Keratinocyte (primary cell): ENCODE measurements at regions not wholly inside any gene's neighbourhood (a gene's known extent, or its start where the extent isn't known, plus 50 kb on each side); places are given as distances from the start of the nearest gene placed in this dataset.

Experiments
- DNase-seq: peaks from one replicate; pipeline ENCODE4 v3.0.0-alpha.2; 2011; ENCODE audit warnings: low read depth, missing footprints, low spot score
- FAIRE-seq: peaks from 2 replicates; lab custom pipeline; 2011; peaks lifted over from hg19 to GRCh38; lab: Jason Lieb, UNC
- H2AFZ ChIP-seq: 2 replicates; pipeline ENCODE4 v1.6.0; 2012; ENCODE audit warnings: low read length, control low read depth, inconsistent platforms; ENCODE audit not compliant: control insufficient read depth
- H3K27ac ChIP-seq: 2 replicates; pipeline ENCODE4 v1.5.1; 2011; ENCODE audit warnings: low read length; ENCODE audit not compliant: control insufficient read depth, insufficient read depth
- H3K27me3 ChIP-seq: 3 replicates; pipeline ENCODE4 v1.6.0; 2011; ENCODE audit warnings: low read length; ENCODE audit not compliant: control insufficient read depth, insufficient read depth; ENCODE audit errors: extremely low read depth
- H3K36me3 ChIP-seq, 2 experiments: 2 replicates in 1 of 2; 3 replicates in 1 of 2; pipeline ENCODE4 v1.5.1; 2011; ENCODE audit warnings: low read length in 2 of 2, mild to moderate bottlenecking in 1 of 2; ENCODE audit not compliant: control insufficient read depth in 2 of 2, insufficient read depth in 2 of 2; ENCODE audit errors: extremely low read depth in 1 of 2
- H3K4me1 ChIP-seq: 3 replicates; pipeline ENCODE4 v1.5.1; 2011; ENCODE audit warnings: low read length; ENCODE audit not compliant: control insufficient read depth, insufficient read depth; ENCODE audit errors: extremely low read depth
- H3K4me2 ChIP-seq: 3 replicates; pipeline ENCODE4 v1.6.0; 2011; ENCODE audit warnings: low read depth, low read length; ENCODE audit not compliant: control insufficient read depth, insufficient read depth; ENCODE audit errors: extremely low read depth
- H3K4me3 ChIP-seq, 3 experiments: fragments of 200-600 bp in 1 of 3; sonication (generic) in 1 of 3; 2 replicates in 2 of 3; 3 replicates in 1 of 3; pipeline ENCODE4 v1.5.1; 2011 to 2016; ENCODE audit warnings: low read length in 3 of 3, mild to moderate bottlenecking in 3 of 3, control low read depth in 2 of 3, inconsistent platforms in 1 of 3, low read depth in 1 of 3, mixed read lengths in 1 of 3, mixed run types in 1 of 3, moderate library complexity in 1 of 3; ENCODE audit not compliant: control insufficient read depth in 2 of 3, insufficient read depth in 2 of 3; ENCODE audit errors: extremely low read depth in 1 of 3
- H3K79me2 ChIP-seq: 2 replicates; pipeline ENCODE4 v1.6.0; 2012; ENCODE audit warnings: low read length; ENCODE audit not compliant: control insufficient read depth, insufficient read depth
- H3K9ac ChIP-seq: 3 replicates; pipeline ENCODE4 v1.6.0; 2011; ENCODE audit warnings: low read length; ENCODE audit not compliant: control insufficient read depth, insufficient read depth; ENCODE audit errors: extremely low read depth
- H3K9me1 ChIP-seq: 3 replicates; pipeline ENCODE4 v1.6.0; 2011; ENCODE audit warnings: low read length; ENCODE audit not compliant: control insufficient read depth, insufficient read depth; ENCODE audit errors: extremely low read depth
- H3K9me3 ChIP-seq: 2 replicates; pipeline ENCODE4 v1.5.1; 2012; ENCODE audit warnings: low read depth, low read length; ENCODE audit not compliant: control insufficient read depth
- H4K20me1 ChIP-seq: 3 replicates; pipeline ENCODE4 v1.6.0; 2011; ENCODE audit warnings: low read length; ENCODE audit not compliant: control insufficient read depth, insufficient read depth; ENCODE audit errors: extremely low read depth
- CTCF ChIP-seq, 3 experiments: IDR thresholded peaks in 1 of 3; conservative IDR thresholded peaks in 1 of 3; optimal IDR thresholded peaks in 1 of 3; 2 replicates in 2 of 3; 3 replicates in 1 of 3; pipeline versions ENCODE3 to v1.5.1; 2011; ENCODE audit warnings: low read length in 3 of 3, mild to moderate bottlenecking in 3 of 3, moderate library complexity in 2 of 3, control low read depth in 1 of 3, inconsistent platforms in 1 of 3; ENCODE audit not compliant: insufficient read depth in 2 of 3; ENCODE audit errors: extremely low read depth in 1 of 3
- EZH2 ChIP-seq: IDR thresholded peaks from one replicate; pipeline ENCODE4 v1.6.1; 2012; ENCODE audit warnings: inconsistent platforms, mild to moderate bottlenecking, low read length, moderate library complexity
- dilution Hi-C: fragments of 300-500 bp; cut with MboI; formaldehyde crosslinking; loops from one replicate; pipeline ENCODE4 v1.7.0; 2020; ENCODE audit warnings: low sequenced_read_pairs; ENCODE audit not compliant: extremely low pct_ligation_motif_present

GRCh38 chr4:124940387-124940786 lies 227.9 kb upstream of the ANKRD50 start:
- H3K4me2 ChIP-seq = peak overlapping the region; percentile 63
- no peaks in the 10 kb centered on the region for H3K27me3 ChIP-seq
- DNase-seq = peak; percentile 73
- peak overlapping the region; percentile 83 for H3K27ac ChIP-seq
- peaks cover 26% of the 10 kb centered on the region for H3K4me1 ChIP-seq
- no peak overlapping the region for H3K9ac ChIP-seq
- no peaks in the 10 kb centered on the region for H4K20me1 ChIP-seq
- H3K9me1 ChIP-seq = no peaks in the 10 kb centered on the region
- no peaks in the 10 kb centered on the region for H3K9me3 ChIP-seq
- dilution Hi-C loops = no loop called here
- FAIRE-seq = peak; percentile 86
- no peaks in the 10 kb centered on the region for H3K79me2 ChIP-seq
- peak overlapping the region in 1 of 3 experiments; percentile 11 for H3K4me3 ChIP-seq
- no peaks in the 10 kb centered on the region for H3K36me3 ChIP-seq
- TF ChIP-seq CTCF (optimal IDR thresholded peaks at IDR 0.05 in 1 of 3, IDR thresholded peaks at IDR 0.05 in 1 of 3, conservative IDR thresholded peaks at IDR 0.05 in 1 of 3; ENCODE audit: extremely low read depth in 1 of 3, insufficient read depth in 2 of 3, low read length in 3 of 3) (no peak), EZH2 (no peak)
- H2AFZ ChIP-seq = no peak overlapping the region

- Histone ChIP-seq H3K9me1 (no peaks in the 10 kb centered on the region), H4K20me1 (no peaks in the 10 kb centered on the region), H2AFZ (no peak overlapping the region), H3K4me1 (peaks cover 23% of the 10 kb centered on the region), H3K27me3 (no peaks in the 10 kb centered on the region), H3K36me3 (no peaks in the 10 kb centered on the region), H3K79me2 (no peaks in the 10 kb centered on the region), H3K4me2 (peak overlapping the region; percentile 63), H3K9ac (no peak overlapping the region), H3K4me3 (peak overlapping the region in 1 of 3 experiments; percentile 11), H3K27ac (peak overlapping the region; percentile 83), H3K9me3 (no peaks in the 10 kb centered on the region)
- FAIRE-seq = no peak
- no peak for DNase-seq
- TF ChIP-seq CTCF (optimal IDR thresholded peaks at IDR 0.05 in 1 of 3, IDR thresholded peaks at IDR 0.05 in 1 of 3, conservative IDR thresholded peaks at IDR 0.05 in 1 of 3; ENCODE audit: extremely low read depth in 1 of 3, insufficient read depth in 2 of 3, low read length in 3 of 3) (no peak), EZH2 (no peak)
- dilution Hi-C loops = no loop called here
Measured at GRCh38 chr4:124939908-124940307, 227.4 kb upstream of the ANKRD50 start.
